Peyer's patch (tissue), 4 donors: ENCODE measurements at regions not wholly inside any gene's neighbourhood (a gene's known extent, or its start where the extent isn't known, plus 50 kb on each side); places are given as distances from the start of the nearest gene placed in this dataset.

ENCODE experiments used
- CTCF ChIP-seq, 6 experiments: fragments of 450-650 bp in 4 of 6; fragments of 200-600 bp in 2 of 6; sonication (generic) in 1 of 6; IDR thresholded peaks; one replicate each; pipeline ENCODE4 v1.5.1; 2017 to 2019; ENCODE audit warnings: antibody characterized with exemption in 6 of 6, mild to moderate bottlenecking in 3 of 6, moderate library complexity in 1 of 6
- POLR2A ChIP-seq, 2 donors: fragments of 450-650 bp; IDR thresholded peaks; one replicate each; pipeline ENCODE4 v1.5.1; 2017; ENCODE audit warnings: antibody characterized with exemption in 2 of 2, mild to moderate bottlenecking in 2 of 2, moderate library complexity in 2 of 2

DNA sequence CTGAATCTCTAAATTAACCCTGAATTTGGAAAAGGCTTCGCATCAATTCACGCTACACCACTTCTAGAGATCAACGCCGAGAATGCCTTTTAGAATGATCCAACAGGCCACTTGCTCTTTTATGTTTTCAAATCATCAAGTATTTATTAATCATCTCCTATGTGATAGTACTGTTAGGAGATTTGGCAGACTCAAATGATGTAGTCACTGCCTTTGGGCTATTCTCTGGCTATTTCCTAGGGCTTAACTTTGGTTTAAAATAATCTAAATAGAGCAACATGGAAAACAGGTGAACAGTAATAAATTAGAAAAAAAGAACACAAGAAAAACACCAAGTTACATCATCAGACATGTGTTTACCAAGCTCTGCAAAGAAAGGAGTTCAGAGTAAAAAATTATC, 140.3 kb downstream of the TENT5A start:
- no peak for TF ChIP-seq CTCF (IDR thresholded peaks at IDR 0.05)
- no peak for TF ChIP-seq POLR2A (IDR thresholded peaks at IDR 0.05)
